ENCODE measurements at regions not wholly inside any gene's neighbourhood (a gene's known extent, or its start where the extent isn't known, plus 50 kb on each side); places are given as distances from the start of the nearest gene placed in this dataset.

DNA sequence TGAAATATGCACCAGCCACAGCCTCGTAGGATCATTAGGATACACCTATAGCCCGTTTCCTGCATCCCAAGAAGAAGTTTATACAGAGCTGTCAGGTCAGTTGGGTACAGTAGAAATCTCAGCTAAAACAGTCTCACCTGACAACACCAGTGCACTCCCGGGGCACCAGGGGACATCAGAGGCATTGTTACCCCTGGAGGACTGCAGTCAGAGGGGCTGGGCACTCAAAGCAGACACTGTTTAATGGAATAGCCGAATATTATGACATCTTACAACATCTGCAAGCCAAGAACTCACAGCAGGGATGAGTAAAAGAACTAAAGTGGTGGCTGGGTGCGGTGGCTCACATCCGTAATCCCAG lies 93.0 kb upstream of the ID2 start (continued):
- TF ChIP-seq, protein P1, sequence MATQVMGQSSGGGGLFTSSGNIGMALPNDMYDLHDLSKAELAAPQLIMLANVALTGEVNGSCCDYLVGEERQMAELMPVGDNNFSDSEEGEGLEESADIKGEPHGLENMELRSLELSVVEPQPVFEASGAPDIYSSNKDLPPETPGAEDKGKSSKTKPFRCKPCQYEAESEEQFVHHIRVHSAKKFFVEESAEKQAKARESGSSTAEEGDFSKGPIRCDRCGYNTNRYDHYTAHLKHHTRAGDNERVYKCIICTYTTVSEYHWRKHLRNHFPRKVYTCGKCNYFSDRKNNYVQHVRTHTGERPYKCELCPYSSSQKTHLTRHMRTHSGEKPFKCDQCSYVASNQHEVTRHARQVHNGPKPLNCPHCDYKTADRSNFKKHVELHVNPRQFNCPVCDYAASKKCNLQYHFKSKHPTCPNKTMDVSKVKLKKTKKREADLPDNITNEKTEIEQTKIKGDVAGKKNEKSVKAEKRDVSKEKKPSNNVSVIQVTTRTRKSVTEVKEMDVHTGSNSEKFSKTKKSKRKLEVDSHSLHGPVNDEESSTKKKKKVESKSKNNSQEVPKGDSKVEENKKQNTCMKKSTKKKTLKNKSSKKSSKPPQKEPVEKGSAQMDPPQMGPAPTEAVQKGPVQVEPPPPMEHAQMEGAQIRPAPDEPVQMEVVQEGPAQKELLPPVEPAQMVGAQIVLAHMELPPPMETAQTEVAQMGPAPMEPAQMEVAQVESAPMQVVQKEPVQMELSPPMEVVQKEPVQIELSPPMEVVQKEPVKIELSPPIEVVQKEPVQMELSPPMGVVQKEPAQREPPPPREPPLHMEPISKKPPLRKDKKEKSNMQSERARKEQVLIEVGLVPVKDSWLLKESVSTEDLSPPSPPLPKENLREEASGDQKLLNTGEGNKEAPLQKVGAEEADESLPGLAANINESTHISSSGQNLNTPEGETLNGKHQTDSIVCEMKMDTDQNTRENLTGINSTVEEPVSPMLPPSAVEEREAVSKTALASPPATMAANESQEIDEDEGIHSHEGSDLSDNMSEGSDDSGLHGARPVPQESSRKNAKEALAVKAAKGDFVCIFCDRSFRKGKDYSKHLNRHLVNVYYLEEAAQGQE (IDR thresholded peaks at IDR 0.05; ENCODE audit: low read depth) = no peak
- no peak for TF ChIP-seq POLR2AphosphoS5 (IDR thresholded peaks at IDR 0.05; ENCODE audit: low read depth, low read length)
- no peak for TF ChIP-seq EGR1 (IDR thresholded peaks at IDR 0.05; ENCODE audit: low read depth)
- no peak for TF ChIP-seq SRF (IDR thresholded peaks at IDR 0.05; ENCODE audit: low read depth)

DNA sequence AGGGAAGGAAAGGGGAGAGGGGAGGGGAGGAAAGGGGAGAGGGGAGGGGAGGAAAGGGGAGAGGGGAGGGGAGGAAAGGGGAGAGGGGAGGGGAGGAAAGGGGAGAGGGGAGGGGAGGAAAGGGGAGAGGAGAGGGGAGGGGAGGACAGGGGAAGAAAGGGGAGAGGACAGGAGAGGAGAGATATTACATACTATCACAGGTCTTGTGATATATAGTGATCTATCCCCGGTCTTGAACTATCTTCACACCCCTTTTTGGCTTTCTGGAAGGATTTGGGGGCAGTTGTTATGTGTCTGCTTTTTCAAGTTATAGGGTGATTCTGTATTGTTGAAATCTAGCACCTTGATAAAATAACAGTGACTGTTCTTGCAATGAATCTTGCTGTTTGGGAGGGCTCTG lies 92.1 kb upstream of the ID2 start:
- no peak overlapping the region for H3K4me2 ChIP-seq (ENCODE audit: low read length)
- H3K9ac ChIP-seq (ENCODE audit: low read length) = no peak overlapping the region
- no peaks in the 10 kb centered on the region for H3K9me2 ChIP-seq (ENCODE audit: insufficient read depth)
- H4K20me1 ChIP-seq (ENCODE audit: insufficient read depth) = no peaks in the 10 kb centered on the region
- no peak overlapping the region for H2AFZ ChIP-seq (ENCODE audit: low read depth, low read length, poor library complexity, severe bottlenecking)
- no TSS peak for BruUV-seq (replicated peaks)
- ChIA-PET CTCF (no interaction called here), POLR2A (no interaction called here), RAD21 (ENCODE audit: low non-redundant PET in 1 of 2, low total read pairs in 2 of 2, uncharacterized antibody in 2 of 2, unreplicated experiment in 2 of 2) (no interaction called here)
- H3K9me3 ChIP-seq (ENCODE audit: control insufficient read depth in 1 of 2, insufficient read depth in 1 of 2, low read depth in 1 of 2, low read length in 2 of 2) = no peaks in the 10 kb centered on the region
- no peak overlapping the region for H3K27ac ChIP-seq (ENCODE audit: low read depth, low read length)
- intact Hi-C loops (cut with micrococcal nuclease) = no loop called here
- ATAC-seq (no peak), DNase-seq (ENCODE audit: low read depth, low spot score) (no peak)
- no peak for TF ChIP-seq EZH2 (IDR thresholded peaks at IDR 0.05)
- no peaks in the 10 kb centered on the region for H3K27me3 ChIP-seq (ENCODE audit: insufficient read depth, low read length)
- peaks cover 6 to 20% of the 10 kb centered on the region in 2 experiments; a peak in 3 of 4 replicates for H3K4me1 ChIP-seq (ENCODE audit: control insufficient read depth in 1 of 2, insufficient read depth in 2 of 2, low read length in 2 of 2)
- H3K79me2 ChIP-seq (ENCODE audit: insufficient read depth, low read length) = no peaks in the 10 kb centered on the region
- H3K4me3 ChIP-seq (replicated peaks in 1 of 2; ENCODE audit: low read depth in 1 of 2, low read length in 2 of 2) = no peak overlapping the region
- no peaks in the 10 kb centered on the region for H3K36me3 ChIP-seq (ENCODE audit: control insufficient read depth in 1 of 2, insufficient read depth in 2 of 2, low read length in 2 of 2)
